ENCODE measurements at regions not wholly inside any gene's neighbourhood (a gene's known extent, or its start where the extent isn't known, plus 50 kb on each side); places are given as distances from the start of the nearest gene placed in this dataset.

DNA sequence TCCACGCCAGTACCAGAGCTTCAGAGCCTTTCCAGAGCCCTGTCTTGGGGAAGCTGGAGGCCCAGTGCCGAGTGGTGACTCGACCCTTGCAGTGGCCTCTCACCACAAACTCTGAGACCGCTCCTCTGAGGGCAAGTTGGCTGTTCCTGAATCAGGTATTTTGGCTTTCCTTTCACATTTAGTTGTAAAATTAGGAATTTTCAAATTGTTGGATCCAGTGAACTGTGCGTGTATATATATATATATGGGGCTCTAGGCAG is 128.7 kb upstream of the UNC5B start:
- TF ChIP-seq POLR2AphosphoS5 (IDR thresholded peaks at IDR 0.05) = no peak
- TF ChIP-seq, protein P1, sequence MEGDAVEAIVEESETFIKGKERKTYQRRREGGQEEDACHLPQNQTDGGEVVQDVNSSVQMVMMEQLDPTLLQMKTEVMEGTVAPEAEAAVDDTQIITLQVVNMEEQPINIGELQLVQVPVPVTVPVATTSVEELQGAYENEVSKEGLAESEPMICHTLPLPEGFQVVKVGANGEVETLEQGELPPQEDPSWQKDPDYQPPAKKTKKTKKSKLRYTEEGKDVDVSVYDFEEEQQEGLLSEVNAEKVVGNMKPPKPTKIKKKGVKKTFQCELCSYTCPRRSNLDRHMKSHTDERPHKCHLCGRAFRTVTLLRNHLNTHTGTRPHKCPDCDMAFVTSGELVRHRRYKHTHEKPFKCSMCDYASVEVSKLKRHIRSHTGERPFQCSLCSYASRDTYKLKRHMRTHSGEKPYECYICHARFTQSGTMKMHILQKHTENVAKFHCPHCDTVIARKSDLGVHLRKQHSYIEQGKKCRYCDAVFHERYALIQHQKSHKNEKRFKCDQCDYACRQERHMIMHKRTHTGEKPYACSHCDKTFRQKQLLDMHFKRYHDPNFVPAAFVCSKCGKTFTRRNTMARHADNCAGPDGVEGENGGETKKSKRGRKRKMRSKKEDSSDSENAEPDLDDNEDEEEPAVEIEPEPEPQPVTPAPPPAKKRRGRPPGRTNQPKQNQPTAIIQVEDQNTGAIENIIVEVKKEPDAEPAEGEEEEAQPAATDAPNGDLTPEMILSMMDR (IDR thresholded peaks at IDR 0.05) = no peak

All from upper lobe of left lung (tissue), 4 donors.